Stimulated activated CD8-positive, alpha-beta memory T cell treated with anti-CD3 and anti-CD28 coated beads, Interleukin-15, amount 100 ng/mL, for 1 hour (primary cell): ENCODE measurements at regions not wholly inside any gene's neighbourhood (a gene's known extent, or its start where the extent isn't known, plus 50 kb on each side); places are given as distances from the start of the nearest gene placed in this dataset.

Experiments
- DNase-seq: peaks from one replicate; pipeline ENCODE4 v3.0.0-alpha.2; 2020; ENCODE audit warnings: low read depth

GRCh38 chr5:173741729-173742431 lies 125.4 kb upstream of the BOD1 start:
- no peak for DNase-seq

GRCh38 chr5:173742432-173742816 lies 126.0 kb upstream of the BOD1 start:
- DNase-seq: no peak

GRCh38 chr5:173743641-173744343 lies 127.3 kb upstream of the BOD1 start:
- DNase-seq: no peak

DNA sequence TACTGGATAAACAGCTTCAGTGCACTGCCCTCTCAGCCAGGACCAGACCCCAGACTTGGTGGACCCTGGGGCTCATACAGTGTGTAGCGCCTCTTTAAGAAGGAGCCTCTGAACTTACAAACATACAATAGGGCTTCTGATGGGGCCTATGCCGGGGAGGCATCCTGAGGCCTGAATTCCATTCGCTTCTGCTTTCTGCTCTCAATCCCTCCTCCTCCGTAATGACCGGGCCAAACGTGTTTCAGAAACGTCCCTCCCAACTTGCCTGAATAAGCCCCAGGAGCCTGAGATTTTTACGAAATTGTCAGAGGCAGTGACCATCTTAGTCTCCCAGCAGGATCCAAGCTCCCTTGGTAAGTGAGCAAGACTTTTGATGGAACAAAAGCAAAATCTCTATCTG lies 128.1 kb upstream of the BOD1 start:
- no peak for DNase-seq

DNA sequence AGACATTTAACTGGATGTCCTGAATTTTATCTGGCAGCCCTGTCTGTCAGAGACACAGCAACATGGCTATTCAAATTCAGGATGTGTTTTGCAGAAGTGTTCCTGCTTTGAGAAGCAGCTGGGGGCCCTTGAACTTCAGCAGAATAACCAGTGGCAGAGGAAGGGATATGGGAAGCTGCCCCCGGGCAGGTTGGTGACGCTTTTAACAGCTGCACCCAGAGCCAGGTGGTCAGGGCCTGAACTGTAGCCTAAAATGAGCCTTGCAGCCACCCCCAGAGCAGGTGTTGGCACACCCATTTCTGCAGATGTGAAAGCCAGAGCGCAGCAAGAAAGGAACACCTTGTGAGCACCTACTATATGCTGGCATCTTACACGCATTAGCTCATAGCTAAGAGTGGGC lies 128.7 kb upstream of the BOD1 start:
- no peak for DNase-seq

GRCh38 chr5:173745557-173745956 lies 129.1 kb upstream of the BOD1 start:
- DNase-seq: no peak

DNA sequence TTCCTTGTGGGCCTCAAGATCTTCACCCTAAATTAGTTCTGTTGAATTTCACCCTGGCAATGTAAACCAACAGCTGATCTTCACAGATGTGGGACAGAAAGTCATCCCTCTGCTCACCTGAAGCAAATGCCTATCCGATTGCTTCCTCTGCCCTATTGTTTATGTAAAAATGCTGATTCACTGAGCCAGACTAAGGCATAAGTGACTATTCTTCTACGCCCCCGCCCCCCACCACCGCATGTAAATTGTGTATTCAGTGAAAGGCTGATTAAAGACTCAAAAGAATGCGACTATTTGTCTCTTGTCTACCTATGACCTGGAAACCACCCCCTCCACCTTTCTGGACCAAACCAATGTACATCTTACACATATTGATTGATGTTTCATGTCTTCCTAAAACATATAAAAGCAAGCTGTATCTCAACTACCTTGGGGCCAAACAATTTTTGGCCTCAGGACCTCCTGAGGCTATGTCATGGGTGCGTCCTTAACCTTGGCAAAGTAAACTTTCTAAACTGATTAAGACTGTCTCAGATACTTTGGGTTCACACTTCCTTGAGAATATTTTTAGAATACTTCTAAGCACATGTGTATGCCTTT lies 129.7 kb upstream of the BOD1 start:
- no peak for DNase-seq

DNA sequence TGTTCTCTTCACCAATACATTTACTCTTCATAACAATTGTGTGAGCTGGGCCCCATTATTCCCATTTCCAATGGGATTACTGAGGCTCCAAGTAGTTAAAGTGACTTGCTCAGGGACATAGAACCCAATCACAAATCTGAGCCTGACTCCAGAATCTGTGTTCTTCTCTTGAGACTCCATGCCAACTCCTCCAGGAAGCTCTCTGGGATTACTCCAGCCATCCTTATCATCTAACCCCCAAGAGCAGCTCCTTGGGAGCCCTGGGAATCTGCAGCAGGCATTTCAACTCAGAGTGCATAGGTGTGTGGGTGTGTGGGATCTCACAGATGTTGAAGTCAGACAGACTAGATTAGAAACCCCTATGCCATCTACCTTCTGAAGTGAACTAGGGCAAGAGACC lies 131.4 kb upstream of the BOD1 start:
- DNase-seq: no peak

DNA sequence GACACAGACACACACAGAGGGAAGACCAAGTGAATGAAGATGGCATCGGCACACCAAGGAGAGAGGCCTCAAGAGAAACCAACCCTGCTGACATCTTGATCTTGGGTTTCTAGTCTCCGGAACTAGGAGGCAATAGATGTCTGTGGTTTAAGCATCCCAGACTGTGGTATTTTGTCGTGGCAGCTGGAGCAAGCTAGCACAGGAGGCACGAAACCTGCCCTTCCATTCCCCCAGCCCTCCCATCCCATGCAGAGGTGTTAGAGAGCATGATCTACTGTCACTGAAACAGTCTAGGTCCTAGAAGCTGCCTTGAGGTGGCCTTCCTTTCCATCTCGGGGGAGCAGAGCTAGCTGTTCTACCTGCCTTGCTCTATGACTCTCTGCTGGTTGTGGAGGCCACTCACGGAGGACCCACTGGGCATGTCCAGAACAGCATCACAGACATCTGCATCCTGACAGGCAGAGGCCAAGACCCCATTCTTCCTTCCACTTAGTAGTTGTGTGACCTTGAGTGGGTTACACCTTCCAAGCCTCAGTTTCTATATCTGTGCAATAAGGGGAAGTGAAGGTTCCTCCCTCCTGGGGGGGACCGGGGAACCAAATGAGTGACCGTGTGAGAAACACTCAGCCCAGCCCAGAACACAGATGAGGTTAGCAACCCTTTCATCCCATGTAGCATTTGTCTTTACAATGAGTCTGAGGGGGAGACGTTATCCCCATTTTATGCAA lies 134.3 kb upstream of the BOD1 start:
- DNase-seq: no peak

- DNase-seq: no peak
Observed at GRCh38 chr5:173751266-173751600, 134.8 kb upstream of the BOD1 start.

DNA sequence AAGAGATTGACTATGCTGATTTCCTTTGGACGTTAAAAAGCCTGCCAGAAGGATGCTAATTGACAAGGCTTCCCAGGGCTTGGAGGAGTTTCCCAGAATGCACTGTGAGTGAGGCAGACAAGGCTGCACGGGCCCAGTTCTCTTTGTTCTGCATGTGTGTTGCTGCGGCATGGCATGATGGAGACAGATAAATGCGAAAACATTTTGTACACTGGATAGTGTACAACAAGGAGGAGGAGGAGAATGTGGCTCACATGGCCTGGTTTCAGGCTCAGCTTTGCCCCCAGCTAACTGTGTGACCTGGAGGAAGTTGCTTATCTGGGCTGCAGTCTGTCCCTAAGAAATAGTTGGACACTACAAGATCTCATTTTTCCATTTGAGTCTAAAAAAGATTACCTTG lies 135.5 kb upstream of the CPEB4 start:
- DNase-seq: no peak

GRCh38 chr5:173753307-173754168 lies 134.6 kb upstream of the CPEB4 start:
- DNase-seq: no peak

GRCh38 chr5:173755319-173755718 lies 132.8 kb upstream of the CPEB4 start:
- no peak for DNase-seq

- no peak for DNase-seq
Observed at GRCh38 chr5:173757403-173758209, 130.5 kb upstream of the CPEB4 start.

DNA sequence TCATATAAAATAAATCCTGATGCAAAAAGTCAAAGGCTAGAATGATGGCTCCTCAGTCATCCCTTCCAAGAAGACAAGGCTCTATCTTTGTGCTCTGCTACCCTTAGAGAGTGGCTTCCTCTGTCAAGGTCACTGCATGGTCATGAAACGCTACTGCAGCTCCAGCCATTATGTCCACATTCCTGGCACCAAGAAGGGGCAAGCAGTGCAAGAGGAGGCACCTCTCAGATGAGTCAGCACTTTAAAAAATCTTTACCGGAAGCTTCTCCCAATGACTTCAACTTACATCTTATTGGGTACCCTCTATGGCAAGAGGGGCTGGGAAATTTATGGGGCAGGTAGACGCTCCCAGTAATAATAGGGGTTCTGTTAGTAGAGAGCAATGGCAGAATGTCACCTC lies 129.5 kb upstream of the CPEB4 start:
- DNase-seq: no peak

DNA sequence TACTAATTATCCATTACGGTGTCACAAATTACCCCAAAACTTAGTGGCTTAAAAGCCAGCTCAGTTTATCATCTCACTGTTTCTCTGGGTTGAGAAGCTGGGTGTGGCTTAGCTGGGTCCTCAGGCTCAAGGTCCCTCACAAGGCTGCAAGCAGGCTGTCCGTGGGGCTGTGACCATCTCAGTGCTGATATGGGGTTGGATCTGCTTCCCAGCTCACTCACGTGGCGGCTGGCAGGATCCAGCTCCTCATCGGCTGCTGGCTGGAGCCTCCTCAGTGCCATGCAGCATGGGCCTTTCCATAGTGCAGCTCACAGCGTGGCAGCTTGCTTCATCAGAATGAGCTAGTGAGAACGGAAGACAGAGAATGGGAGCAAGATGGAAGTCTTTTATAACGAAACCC lies 128.5 kb upstream of the CPEB4 start:
- DNase-seq: no peak

DNA sequence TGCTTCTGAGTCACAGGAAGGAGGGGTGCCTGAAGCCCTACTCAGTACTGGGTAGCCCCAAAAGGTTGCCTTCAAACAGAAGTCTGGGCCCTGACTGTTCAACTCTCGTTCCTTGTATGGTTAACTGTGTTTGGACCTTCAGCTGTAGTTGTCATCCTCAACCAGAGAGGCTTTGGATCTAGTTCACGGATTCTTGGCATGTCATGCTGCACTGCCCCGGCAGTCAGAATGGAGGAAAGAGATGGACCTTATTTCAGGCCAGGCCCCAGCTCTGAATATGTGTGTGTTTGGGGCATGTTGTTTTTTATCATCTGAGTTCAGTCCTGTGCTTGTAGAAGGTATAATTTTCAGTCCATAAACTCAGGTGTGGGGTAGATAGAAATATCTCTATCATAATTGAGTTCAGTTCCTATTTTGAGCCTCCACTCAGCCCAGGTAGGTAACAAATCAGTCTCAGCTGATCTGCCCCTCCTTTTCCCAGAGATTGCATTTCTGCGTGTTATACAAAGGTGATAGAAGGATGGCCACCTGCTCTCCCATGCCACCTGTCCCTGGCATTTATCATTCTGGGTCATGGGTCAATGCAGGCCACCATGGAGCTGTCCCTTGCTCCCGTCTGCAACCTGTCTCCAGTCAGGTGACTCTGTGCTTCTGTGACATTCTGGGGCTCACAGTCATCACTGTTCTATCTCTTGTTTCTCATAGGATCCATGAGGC lies 127.5 kb upstream of the CPEB4 start:
- DNase-seq: no peak

DNA sequence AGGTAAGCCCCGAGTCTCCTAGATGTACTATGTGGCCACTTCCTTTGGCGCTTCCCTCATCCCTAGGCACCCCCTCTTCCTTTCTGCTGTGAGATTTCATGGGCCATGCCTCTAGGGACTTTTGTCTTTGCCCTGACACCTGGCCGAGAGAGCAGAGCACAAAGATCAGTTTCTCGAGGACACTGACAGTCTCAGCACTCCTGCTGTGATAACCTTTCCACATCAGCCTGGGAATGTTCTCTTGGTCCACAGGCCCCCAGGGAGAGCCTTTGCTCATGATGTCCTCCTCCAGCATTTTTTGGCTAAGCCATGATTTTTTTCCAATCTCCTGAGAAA lies 127.0 kb upstream of the CPEB4 start:
- DNase-seq: no peak

- no peak for DNase-seq
Observed at GRCh38 chr5:173762045-173762444, 126.1 kb upstream of the CPEB4 start.

DNA sequence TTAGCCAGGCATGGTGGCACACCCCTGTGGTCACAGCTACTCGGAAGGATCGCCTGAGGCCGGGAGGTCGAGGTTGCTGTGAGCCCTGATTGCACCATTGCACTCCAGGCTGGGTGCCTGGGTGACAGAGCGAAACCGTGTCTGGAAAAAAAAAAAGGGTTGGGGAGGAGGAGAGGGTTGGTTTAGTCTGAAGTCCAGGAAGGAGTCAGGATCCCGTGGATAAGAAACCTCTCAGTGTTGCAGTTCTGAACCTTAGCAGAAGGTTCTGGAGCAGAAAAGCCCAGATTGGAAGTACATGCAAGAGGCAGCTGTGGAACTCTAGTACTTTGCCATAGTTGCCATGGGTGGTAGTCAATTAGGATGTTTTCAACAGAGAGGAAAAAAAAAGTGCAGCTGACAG lies 125.2 kb upstream of the CPEB4 start:
- no peak for DNase-seq

DNA sequence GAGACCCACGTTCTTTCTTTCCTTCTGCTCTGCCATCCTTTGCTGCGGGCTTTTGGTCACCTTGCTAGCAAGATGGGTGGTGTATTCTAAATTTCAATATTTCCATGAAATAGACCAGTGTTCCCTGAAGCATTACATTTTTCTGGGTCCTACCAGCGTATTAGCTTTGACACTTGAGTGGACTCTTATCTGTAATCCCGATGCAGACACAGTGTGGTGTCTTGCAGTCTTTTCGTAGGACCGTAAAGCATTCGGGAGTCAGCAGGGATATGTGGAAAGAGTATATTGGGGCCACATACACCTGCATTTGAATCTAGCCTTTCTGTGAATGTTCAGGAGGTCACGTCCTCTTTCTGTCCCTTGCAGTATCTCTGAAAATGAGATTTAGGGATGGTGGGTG lies 124.7 kb upstream of the CPEB4 start:
- no peak for DNase-seq
